ENCODE measurements at regions not wholly inside any gene's neighbourhood (a gene's known extent, or its start where the extent isn't known, plus 50 kb on each side); places are given as distances from the start of the nearest gene placed in this dataset.

DNA sequence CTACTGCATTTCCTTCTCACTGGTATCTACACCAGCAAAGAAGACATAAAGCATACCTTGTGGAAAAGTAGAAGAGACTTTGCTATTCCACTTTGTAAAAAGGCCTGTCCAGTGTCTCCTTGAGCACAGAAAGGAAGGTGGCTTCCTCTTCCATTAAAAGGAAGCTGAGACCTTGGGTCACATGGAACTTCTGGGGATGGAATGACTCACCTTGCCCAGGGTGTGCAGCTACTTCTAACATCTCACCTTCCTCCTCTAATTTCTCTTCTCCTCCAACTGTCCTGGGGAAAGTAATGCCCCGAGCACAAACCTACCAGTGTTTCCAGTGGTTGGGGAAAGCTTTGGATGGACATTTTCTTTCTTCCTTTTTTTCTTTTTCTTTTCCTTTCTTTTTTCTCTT, 848.8 kb upstream of the MAP3K7 start:
- WGBS, 2 donors = 94 to 100% methylated on average over 1 of the region's 1 CpG
- TF ChIP-seq, protein P1, sequence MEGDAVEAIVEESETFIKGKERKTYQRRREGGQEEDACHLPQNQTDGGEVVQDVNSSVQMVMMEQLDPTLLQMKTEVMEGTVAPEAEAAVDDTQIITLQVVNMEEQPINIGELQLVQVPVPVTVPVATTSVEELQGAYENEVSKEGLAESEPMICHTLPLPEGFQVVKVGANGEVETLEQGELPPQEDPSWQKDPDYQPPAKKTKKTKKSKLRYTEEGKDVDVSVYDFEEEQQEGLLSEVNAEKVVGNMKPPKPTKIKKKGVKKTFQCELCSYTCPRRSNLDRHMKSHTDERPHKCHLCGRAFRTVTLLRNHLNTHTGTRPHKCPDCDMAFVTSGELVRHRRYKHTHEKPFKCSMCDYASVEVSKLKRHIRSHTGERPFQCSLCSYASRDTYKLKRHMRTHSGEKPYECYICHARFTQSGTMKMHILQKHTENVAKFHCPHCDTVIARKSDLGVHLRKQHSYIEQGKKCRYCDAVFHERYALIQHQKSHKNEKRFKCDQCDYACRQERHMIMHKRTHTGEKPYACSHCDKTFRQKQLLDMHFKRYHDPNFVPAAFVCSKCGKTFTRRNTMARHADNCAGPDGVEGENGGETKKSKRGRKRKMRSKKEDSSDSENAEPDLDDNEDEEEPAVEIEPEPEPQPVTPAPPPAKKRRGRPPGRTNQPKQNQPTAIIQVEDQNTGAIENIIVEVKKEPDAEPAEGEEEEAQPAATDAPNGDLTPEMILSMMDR (IDR thresholded peaks at IDR 0.05) = no peak

DNA sequence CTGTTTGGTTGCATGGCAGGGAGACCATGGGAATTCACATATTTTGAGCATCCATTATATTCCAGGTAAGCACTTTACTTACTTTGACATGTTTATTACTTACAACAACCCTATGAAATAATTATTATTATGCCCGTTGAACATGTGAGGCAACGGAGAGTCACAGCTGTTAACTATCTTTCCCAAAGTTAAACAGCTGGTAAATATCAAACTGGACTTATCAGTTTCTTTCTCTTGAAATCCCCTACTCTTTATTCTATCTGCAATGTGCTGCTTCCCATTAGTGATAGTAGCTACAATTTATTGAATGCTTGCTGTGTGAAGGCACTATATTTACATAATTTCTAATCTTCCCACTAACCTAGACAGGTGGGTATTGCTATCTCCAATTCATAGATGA, 847.7 kb upstream of the MAP3K7 start:
- intact Hi-C loops (cut with DNase I) = no loop called here
- no peaks in the 10 kb centered on the region for H3K9me3 ChIP-seq
- H3K27ac ChIP-seq = no peak overlapping the region
- WGBS, 2 donors = 83 to 87% methylated on average over 2 of the region's 2 CpGs
- H3K4me1 ChIP-seq = peaks cover 4 to 5% of the 10 kb centered on the region in 2 donors
- no peaks in the 10 kb centered on the region for H3K27me3 ChIP-seq
- no peak for DNase-seq
- H3K36me3 ChIP-seq = no peaks in the 10 kb centered on the region
- H3K4me3 ChIP-seq (replicated peaks in 1 of 3) = no peak overlapping the region
- TF ChIP-seq, protein P1 (IDR thresholded peaks at IDR 0.05) = no peak
- no peak for TF ChIP-seq POLR2A (IDR thresholded peaks at IDR 0.05)

More for the DNA sequence above, 848.8 kb upstream of the MAP3K7 start:
- Histone ChIP-seq H3K9me3 (no peaks in the 10 kb centered on the region), H3K4me1 (peaks cover 4 to 5% of the 10 kb centered on the region in 2 donors), H3K4me3 (replicated peaks in 1 of 3) (no peak overlapping the region), H3K27ac (no peak overlapping the region), H3K36me3 (no peaks in the 10 kb centered on the region), H3K27me3 (no peaks in the 10 kb centered on the region)
- no peak for DNase-seq
- intact Hi-C loops (cut with DNase I) = no loop called here

DNA sequence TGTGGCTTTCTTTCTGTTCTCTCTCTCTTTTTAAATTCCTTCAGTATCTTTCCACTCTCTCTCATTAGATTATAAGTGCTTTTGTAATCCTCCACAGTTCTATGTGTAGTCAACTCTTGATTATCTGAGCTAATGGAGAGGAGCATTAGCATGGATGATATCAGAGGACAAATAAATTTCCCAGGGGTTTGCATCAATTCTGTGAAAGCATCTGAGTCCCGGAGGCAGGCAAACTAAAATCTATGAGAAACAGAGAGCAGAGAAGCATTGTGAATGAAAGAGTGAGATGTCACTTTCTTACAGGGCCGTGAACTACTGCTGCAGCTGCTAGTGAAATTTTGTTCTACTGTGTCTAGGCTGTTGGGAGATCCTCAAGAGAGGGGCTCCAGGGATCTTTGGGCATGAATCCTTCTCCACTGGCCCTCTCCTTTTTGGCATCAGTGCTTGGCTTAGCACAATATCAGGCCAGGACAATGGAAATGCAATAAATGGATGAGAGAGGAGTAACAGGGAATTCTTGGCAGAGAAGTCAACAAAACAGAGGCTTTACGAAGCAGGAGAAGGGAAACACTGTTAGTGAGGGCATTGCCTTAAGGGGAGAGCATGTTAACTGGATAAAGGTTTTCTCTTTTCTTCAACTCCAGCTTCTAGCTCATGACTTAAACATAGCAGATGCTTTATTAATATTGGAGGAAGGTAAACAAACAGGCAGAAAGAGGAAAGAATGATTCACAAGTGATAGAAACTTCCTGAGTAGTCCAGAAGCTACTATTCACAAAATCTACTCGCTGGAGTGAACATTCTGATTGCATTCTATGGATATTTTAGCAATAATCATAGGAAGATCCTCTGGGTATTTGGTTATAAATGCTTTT, 847.0 kb upstream of the MAP3K7 start:
- DNase-seq = no peak
- H3K4me1 ChIP-seq = peaks cover 4 to 5% of the 10 kb centered on the region in 2 donors
- H3K36me3 ChIP-seq = no peaks in the 10 kb centered on the region
- no peaks in the 10 kb centered on the region for H3K27me3 ChIP-seq
- intact Hi-C loops (cut with DNase I) = no loop called here
- WGBS, 2 donors = 79 to 84% methylated on average over 4 of the region's 4 CpGs
- H3K4me3 ChIP-seq (replicated peaks in 1 of 3) = no peak overlapping the region
- TF ChIP-seq, protein P1 (IDR thresholded peaks at IDR 0.05) = no peak
- no peak for TF ChIP-seq POLR2A (IDR thresholded peaks at IDR 0.05)
- no peaks in the 10 kb centered on the region for H3K9me3 ChIP-seq
- H3K27ac ChIP-seq = no peak overlapping the region

DNA sequence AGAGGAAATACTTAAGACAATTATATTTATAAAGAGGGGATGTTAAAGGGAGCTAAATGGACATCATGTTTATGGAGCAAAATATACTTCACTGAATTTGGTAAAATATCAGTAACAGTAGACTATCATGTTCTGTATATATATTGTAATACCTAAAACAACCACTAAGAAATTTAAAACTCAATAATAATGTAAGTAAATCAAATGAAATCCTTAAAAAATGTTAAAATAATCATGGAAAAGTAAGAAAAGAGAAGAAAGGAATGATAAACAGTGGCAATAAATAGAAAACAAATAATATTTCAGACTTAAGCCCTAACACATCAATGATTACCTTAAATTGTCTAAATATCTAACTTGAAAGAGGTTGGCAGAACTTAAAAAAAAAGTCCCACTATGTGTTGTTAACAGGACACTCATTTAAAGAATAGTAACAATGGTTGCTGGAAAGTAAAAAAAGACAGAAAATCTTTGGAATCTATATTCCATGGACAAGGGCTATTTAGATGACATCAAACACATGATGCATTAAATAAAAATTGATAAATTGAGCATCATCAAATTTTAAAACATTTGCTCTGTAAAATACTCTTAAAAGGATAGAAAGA, 842.2 kb upstream of the MAP3K7 start:
- Histone ChIP-seq H3K27me3 (no peaks in the 10 kb centered on the region), H3K27ac (no peak overlapping the region), H3K4me3 (replicated peaks in 1 of 3) (no peak overlapping the region), H3K9me3 (no peaks in the 10 kb centered on the region), H3K4me1 (no peaks in the 10 kb centered on the region), H3K36me3 (no peaks in the 10 kb centered on the region)
- intact Hi-C loops (cut with DNase I) = no loop called here
- DNase-seq = no peak
- TF ChIP-seq, protein P1 (IDR thresholded peaks at IDR 0.05) = no peak
- no peak for TF ChIP-seq POLR2A (IDR thresholded peaks at IDR 0.05)

DNA sequence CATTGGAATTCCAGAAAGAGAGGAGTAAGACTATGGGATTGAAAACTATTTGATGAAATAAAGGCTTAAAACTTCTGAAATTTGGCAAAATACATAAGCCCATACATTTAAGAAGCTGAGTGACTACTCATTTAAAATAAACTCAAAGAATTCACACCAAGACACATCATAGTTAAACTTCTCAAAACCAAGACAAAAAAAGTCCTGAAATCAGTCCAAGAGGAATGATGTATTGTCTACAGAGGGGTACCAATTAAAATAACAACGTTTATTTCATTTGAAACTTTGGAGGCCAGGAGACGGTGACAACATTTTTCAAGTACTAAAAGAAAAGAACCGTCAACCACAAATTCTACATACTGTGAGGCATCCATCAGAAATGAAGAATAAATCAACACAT, 841.4 kb upstream of the MAP3K7 start:
- H3K4me1 ChIP-seq = no peaks in the 10 kb centered on the region
- DNase-seq = no peak
- H3K27me3 ChIP-seq = no peaks in the 10 kb centered on the region
- TF ChIP-seq, protein P1 (IDR thresholded peaks at IDR 0.05) = no peak
- no peak for TF ChIP-seq POLR2A (IDR thresholded peaks at IDR 0.05)
- intact Hi-C loops (cut with DNase I) = no loop called here
- H3K36me3 ChIP-seq = no peaks in the 10 kb centered on the region
- H3K27ac ChIP-seq = no peak overlapping the region
- no peak overlapping the region for H3K4me3 ChIP-seq (replicated peaks in 1 of 3)
- WGBS, 2 donors = 73 to 75% methylated on average over 3 of the region's 3 CpGs
- no peaks in the 10 kb centered on the region for H3K9me3 ChIP-seq

All from thyroid gland (tissue), 4 donors.